GM19328 (cell line): ENCODE measurements at regions not wholly inside any gene's neighbourhood (a gene's known extent, or its start where the extent isn't known, plus 50 kb on each side); places are given as distances from the start of the nearest gene placed in this dataset.
"Not testable (repeated sequence)": the region's sequence is repeated elsewhere in the genome, so short reads cannot be mapped to it uniquely, and the experiment has no call there.

Experiments used
- ATAC-seq: cut with Tn5 transposase; IDR thresholded peaks from one replicate; pipeline ENCODE4 v1.9.1; 2021; ENCODE audit warnings: mild to moderate bottlenecking, moderate library complexity; ENCODE audit not compliant: unreplicated experiment

- ATAC-seq = no peak
Observed at GRCh38 chr6:112846681-112847080, 499.6 kb downstream of the RFPL4B start.

GRCh38 chr6:112851146-112851545 is 504.0 kb downstream of the RFPL4B start:
- no peak for ATAC-seq

- ATAC-seq = no peak
Observed at GRCh38 chr6:112853162-112853561, 506.0 kb downstream of the RFPL4B start.

GRCh38 chr6:112863753-112864152 is 516.6 kb downstream of the RFPL4B start:
- no peak for ATAC-seq

- no peak for ATAC-seq
Observed at GRCh38 chr6:112865131-112865530, 518.0 kb downstream of the RFPL4B start.

GRCh38 chr6:112874881-112875280 is 527.8 kb downstream of the RFPL4B start:
- ATAC-seq = no peak

- no peak for ATAC-seq
Observed at GRCh38 chr6:112877134-112878100, 530.3 kb downstream of the RFPL4B start.

GRCh38 chr6:112879920-112880413 is 532.8 kb downstream of the RFPL4B start:
- no peak for ATAC-seq

- ATAC-seq = no peak
Observed at GRCh38 chr6:112881027-112881426, 533.9 kb downstream of the RFPL4B start.

- ATAC-seq = no peak
Observed at GRCh38 chr6:112881828-112882780, 535.0 kb downstream of the RFPL4B start.

GRCh38 chr6:112883095-112883494 is 536.0 kb downstream of the RFPL4B start:
- ATAC-seq = no peak

- ATAC-seq = no peak
Observed at GRCh38 chr6:112886415-112886814, 539.3 kb downstream of the RFPL4B start.

- ATAC-seq = not testable (repeated sequence)
Observed at GRCh38 chr6:112887424-112887823, 540.3 kb downstream of the RFPL4B start.

GRCh38 chr6:112899541-112899940 is 552.4 kb downstream of the RFPL4B start:
- ATAC-seq = no peak

- no peak for ATAC-seq
Observed at GRCh38 chr6:112903361-112903760, 556.2 kb downstream of the RFPL4B start.

- ATAC-seq = no peak
Observed at GRCh38 chr6:112906726-112907125, 559.6 kb downstream of the RFPL4B start.

GRCh38 chr6:112909781-112910180 is 562.7 kb downstream of the RFPL4B start:
- ATAC-seq = no peak

GRCh38 chr6:112910256-112910655 is 563.1 kb downstream of the RFPL4B start:
- no peak for ATAC-seq

GRCh38 chr6:112911959-112912358 is 564.8 kb downstream of the RFPL4B start:
- ATAC-seq = no peak

GRCh38 chr6:112912416-112913101 is 565.4 kb downstream of the RFPL4B start:
- ATAC-seq = no peak

- not testable (repeated sequence) for ATAC-seq
Observed at GRCh38 chr6:112919744-112920143, 572.6 kb downstream of the RFPL4B start.
